NCI-H1436 (cell line): ENCODE measurements at regions not wholly inside any gene's neighbourhood (a gene's known extent, or its start where the extent isn't known, plus 50 kb on each side); places are given as distances from the start of the nearest gene placed in this dataset.
"Not testable (repeated sequence)": the region's sequence is repeated elsewhere in the genome, so short reads cannot be mapped to it uniquely, and the experiment has no call there.

Experiments used
- DNase-seq: peaks from one replicate; lab custom pipeline; 2025; lab: John Stamatoyannopoulos, UW

DNA sequence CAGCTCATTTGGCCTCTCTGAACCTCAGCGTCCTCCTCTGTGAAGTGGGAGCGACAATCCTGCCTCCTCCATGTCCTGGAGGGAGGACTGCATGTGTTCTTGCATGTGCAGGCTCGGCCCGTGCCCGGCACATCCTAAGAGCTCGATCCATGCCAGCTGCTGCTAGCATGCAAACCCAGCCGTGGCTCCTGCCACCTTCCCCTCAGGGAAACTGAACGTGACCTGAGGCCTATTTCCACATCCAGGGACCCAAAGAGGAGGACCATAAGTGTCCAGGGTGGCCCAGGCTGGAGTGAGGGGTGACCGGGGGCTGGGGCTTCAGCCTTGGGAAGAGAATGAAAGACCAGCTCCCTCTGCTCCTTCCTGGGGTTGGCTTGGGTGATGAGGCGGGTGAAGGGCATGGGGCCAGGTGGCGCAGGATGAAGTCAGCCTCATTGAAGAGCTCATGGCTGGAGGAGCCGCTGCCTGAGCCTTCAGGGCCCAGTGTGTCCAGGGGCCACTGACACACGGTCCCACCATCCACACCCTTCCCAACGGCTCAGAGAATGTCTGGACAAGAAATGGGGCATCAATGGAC lies 115.7 kb upstream of the AKAP13 start:
- not testable (repeated sequence) for DNase-seq

- DNase-seq = not testable (repeated sequence)
Observed at GRCh38 chr15:85267158-85267857, 113.1 kb upstream of the AKAP13 start.

DNA sequence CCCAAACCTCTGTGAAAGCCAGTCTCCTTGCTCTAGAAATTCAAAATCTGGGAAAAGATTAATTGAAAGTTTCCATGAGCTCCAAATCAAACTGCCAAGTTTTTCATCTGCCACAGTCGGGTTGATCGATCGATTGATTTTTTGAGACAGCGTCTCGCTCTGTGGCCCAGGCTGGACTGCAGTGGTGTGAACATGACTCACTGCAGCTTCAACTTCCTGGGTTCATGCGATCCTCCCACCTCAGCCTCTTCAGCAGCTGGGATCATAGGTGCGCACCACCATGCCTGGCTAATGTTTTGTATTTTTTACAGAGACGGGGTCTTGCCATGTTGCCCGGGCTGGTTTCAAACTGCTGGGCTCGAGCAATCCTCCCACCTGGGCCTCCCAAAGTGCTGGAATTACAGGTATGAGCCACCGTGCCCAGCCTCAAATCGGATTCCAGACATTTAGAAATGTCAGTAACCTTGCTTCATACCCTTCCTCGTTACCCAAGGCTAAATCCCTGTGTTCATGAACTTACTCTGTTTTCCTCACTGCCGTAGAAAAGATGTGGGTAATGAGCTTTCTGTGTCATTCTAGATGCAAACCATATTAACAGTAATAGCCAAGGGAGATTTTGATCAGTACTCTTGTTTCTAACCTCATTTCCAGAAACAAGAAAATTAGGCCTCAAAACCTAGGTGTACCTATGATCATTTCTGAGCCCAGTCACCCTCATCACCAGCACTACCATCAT lies 105.9 kb upstream of the AKAP13 start:
- DNase-seq = no peak

DNA sequence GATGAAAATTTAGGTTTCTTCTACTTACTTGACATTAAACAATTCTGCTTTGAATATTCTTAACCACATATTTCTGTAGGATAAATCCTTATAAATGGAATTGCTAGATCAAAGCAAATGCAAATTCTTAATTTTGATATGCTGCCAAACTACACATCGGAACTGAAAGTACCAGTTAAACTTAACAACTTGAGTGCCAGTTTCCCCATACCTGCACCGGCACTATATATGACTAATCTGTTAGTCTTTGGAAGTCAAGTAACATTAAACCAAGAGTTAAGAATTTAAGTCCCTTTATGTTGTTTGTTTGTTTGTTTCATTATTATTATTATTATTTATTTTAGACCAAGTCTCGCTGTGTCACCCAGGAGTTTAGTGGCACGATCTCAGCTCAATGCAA lies 103.9 kb upstream of the AKAP13 start:
- no peak for DNase-seq

DNA sequence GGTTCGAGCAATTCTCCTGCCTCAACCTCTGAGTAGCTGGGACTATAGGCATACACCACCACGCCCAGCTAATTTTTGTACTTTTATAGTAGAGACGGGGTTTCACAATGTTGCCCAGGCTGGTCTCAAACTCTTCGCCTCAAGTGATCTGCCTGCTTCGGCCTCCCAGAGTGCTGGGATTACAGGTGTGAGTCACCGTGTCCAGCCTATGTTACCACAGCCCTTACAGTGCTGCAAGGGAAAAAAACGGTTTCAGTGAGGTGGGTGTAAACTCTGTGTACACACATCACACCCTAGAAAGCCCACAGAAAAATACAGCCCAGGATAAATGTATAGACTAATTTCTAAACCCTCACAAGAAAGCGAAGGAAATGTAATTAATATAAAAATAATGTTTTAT lies 103.5 kb upstream of the AKAP13 start:
- no peak for DNase-seq

DNA sequence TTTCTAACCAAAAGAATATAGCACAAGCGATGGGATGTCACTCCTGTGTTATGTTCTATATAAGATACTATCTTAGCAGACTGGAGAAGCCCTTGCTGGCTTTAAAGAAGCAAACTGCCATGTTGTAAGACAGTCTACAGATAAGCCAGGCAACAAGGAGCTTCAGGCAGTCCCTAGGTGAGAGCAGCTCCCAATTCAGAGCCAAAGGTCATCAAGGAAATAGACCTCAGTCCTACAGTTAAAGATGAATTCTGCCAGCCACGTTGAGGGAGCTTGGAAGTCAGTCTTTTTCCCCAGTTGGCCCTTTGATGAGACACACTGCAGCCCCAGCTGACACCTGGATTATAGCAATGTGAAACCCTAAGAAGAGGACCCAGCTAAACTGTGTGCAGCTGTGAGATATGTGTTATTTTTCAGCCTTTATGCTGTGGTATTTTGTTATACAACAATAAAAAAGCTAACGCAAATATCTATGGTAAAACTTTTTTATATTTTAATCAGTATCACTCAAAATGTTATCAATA lies 102.5 kb upstream of the AKAP13 start:
- no peak for DNase-seq

- DNase-seq = no peak
Observed at GRCh38 chr15:85280203-85280602, 100.2 kb upstream of the AKAP13 start.

DNA sequence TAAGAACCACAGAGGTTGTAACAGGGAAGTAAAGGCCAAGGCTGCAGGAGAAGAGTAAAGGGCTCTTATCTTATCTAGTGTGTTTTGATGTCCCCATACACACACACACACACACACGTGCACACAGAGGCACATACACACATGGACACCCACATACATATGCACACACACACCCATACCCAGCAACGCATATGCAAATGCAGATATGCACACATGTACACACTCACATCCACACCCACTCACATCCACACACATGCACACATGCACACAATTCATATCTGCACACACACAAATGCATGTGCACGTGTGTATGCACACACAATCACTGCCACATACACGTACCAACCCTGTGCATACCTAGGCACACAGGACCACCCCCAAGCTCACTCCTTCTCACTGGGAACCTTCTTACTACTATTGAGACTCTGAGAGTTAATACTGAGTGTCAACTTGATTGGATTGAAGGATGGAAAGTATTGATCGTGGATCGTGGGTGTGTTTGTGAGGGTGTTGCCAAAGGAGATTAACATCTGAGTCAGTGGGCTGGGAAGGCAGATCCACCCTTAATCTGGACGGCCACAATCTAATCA lies 99.0 kb upstream of the AKAP13 start:
- no peak for DNase-seq

GRCh38 chr15:85282504-85283115 lies 97.8 kb upstream of the AKAP13 start:
- no peak for DNase-seq

- not testable (repeated sequence) for DNase-seq
Observed at GRCh38 chr15:85283815-85284214, 96.6 kb upstream of the AKAP13 start.

- DNase-seq = no peak
Observed at GRCh38 chr15:85284497-85284896, 95.9 kb upstream of the AKAP13 start.

DNA sequence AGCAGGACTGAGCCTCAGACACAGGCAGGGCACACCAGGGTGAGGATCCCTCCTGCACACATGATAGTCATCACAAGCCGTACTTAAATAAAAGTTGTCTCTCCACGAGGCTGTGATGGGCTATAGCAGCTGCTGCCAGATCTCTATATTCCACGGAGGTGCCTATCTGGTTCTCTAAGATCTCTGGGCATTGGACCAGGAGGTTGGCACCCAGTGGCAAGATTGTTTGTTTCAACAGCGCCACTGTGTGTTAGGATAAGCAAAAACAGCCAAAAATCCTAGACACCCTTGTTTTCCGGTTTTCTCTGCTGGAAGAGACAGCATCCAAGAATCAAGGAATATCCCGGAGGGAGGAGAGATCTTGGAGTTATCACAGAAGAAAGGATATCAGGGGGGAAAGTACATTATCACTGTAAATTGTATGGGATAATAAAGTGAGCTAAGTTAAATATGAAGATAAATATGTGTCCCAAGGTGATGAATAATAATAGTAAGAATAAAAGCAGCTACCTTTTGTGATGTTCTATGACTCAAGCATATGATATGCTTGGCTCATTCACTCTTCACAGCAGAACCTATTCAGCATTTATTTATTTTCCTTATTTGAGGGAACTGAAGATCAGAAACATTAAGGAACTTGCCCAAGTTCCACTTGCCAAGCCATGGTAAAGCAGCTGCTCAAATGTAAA lies 90.6 kb upstream of the AKAP13 start:
- peak; percentile 17 for DNase-seq

GRCh38 chr15:85292583-85292982 lies 87.8 kb upstream of the AKAP13 start:
- DNase-seq = not testable (repeated sequence)

- peak; percentile 61 for DNase-seq
Observed at GRCh38 chr15:85296615-85297402, 83.6 kb upstream of the AKAP13 start.

- no peak for DNase-seq
Observed at GRCh38 chr15:85297537-85297936, 82.9 kb upstream of the AKAP13 start.

DNA sequence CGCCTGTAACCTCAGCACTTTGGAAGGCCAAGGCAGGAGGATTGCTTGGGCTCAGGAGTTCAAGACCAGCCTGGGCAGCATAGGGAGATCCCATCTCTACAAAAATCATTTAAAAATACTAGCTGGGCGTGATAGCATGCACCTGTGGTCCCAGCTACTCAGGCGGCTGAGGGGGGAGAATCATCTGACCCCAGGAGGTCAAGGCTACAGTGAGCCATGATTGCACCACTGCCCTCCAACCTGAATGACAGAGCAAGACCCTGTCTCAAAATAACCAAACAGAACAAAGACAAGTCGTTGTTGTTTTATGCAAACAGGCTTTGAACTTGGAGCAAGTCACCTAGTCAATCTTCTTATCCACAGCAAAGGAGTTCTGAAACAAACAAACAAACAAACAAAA lies 82.0 kb upstream of the AKAP13 start:
- no peak for DNase-seq

- no peak for DNase-seq
Observed at GRCh38 chr15:85298941-85299340, 81.5 kb upstream of the AKAP13 start.

GRCh38 chr15:85302271-85302670 lies 78.1 kb upstream of the AKAP13 start:
- no peak for DNase-seq

- no peak for DNase-seq
Observed at GRCh38 chr15:85305050-85305449, 75.4 kb upstream of the AKAP13 start.

GRCh38 chr15:85306946-85307686 lies 73.3 kb upstream of the AKAP13 start:
- no peak for DNase-seq
